GM20000 (cell line): ENCODE measurements at regions not wholly inside any gene's neighbourhood (a gene's known extent, or its start where the extent isn't known, plus 50 kb on each side); places are given as distances from the start of the nearest gene placed in this dataset.

Source experiments
- DNase-seq: peaks from one replicate; pipeline ENCODE4 v3.0.0; 2012; ENCODE audit warnings: low spot score
- CTCF ChIP-seq: IDR thresholded peaks from 2 replicates; pipeline ENCODE4 v1.5.1; 2012; ENCODE audit warnings: mild to moderate bottlenecking, control low read depth; ENCODE audit errors: extremely low read depth, missing control alignments

DNA sequence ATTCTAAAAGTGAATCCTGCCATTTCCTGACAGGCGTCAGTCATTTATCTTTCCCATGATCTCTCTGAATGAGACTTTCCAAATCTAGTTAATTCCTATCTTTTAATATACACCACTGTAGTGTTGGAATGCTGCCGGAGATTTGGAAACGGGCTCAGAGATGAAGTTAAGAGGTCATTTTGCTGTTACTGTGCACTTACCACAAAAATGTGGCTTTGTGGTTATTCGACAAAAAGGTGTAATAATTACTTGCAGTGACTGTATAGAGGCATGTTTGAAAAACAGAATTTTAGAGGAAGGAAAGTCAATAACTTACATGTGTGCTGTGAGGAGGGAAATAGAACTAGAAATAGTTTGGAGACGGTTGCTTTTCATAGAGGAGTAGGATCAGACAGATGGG, 460.2 kb upstream of the BTBD3 start:
- no peak for TF ChIP-seq CTCF
- no peak for DNase-seq

GRCh38 chr20:11459090-11459890, 458.4 kb upstream of the BTBD3 start:
- DNase-seq: no peak
- no peak for TF ChIP-seq CTCF

DNA sequence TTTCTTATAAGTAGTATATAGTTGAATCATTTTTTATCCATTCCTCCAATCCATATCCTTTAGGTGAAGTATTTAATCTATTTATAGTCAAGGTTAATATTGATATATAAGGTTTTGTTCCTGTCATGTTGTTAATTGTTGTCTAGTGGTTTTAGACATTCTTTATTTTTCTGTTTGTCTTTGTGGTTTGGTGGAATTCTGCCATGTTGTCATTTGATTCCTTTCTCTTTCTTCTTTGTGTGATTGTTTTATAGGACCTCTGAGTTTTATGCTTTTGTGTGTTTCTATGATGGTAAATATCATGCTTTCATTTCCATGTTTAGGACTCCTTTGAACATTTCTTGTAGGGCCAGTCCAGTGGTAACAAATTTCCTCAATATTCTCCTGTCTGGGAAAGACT, 450.3 kb upstream of the BTBD3 start:
- no peak for DNase-seq
- no peak for TF ChIP-seq CTCF

DNA sequence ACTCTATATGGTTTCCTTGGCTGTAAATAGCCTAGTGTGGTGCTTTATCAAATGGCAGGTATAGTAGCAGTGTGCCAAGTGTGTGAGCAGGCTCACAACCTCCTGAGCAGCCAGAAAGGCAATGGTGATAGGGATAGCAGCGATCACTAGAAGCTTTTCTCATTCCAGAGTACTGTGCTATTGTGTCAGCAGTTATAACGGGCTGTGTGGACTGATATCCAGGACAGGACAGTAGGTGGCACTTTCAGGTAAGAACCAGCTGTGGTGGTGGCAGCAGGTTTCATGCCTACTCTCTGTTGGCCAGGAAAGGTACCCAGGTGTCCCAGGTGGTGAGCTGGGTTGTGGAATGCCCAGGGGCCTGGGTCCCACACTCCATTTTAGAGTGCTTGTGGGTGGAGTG, 448.8 kb upstream of the BTBD3 start:
- no peak for DNase-seq

GRCh38 chr20:11469795-11470435, 447.8 kb upstream of the BTBD3 start:
- TF ChIP-seq CTCF: no peak
- no peak for DNase-seq

More for the DNA sequence above, 448.8 kb upstream of the BTBD3 start:
- TF ChIP-seq CTCF: no peak

DNA sequence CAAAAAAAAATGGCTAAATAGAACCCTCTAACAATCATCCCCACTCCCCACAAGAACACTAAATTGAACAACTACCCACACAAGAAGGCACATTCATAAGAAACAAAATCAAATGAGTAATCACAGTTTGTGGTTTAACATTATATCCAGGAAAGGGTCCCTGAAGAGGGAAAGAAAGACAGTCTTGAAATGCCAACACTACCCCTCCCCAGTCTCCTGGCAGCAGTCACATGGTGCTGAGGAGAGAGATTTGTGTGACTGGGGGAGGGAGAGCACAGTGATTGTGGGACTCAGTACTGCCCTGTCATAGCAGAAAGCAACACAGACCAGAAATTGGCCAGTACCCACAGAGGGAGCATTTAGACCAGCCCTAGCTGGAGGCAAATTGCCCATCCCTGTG, 443.7 kb upstream of the BTBD3 start:
- DNase-seq: no peak
- TF ChIP-seq CTCF: no peak

DNA sequence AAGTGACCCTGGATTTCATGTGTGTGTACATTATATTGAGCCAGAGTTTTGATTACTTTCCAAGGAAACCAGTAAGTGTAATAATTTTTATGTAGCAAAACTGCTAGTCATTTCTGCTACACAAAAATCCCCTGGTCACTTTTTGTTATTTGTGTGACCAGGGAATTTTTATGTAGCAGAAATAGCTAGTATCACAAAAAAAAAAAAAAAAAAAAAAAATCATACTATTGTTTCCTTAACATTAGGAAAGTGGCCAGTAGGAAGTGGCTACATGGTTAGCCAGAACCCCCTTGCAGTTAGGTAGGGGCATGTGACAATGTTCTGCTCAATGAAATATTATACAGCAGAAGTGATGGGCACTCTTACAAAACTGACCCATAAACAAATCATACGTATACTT, 434.0 kb upstream of the BTBD3 start:
- no peak for TF ChIP-seq CTCF
- no peak for DNase-seq
